ENCODE measurements at regions not wholly inside any gene's neighbourhood (a gene's known extent, or its start where the extent isn't known, plus 50 kb on each side); places are given as distances from the start of the nearest gene placed in this dataset.

GRCh38 chr3:153614563-153614962 is 452.5 kb downstream of the RAP2B start:
- no peak for ATAC-seq
- no peaks in the 10 kb centered on the region for H3K36me3 ChIP-seq (replicated peaks in 1 of 2; ENCODE audit: insufficient read depth in 1 of 2, low read depth in 2 of 2)

GRCh38 chr3:153615863-153616262 is 453.8 kb downstream of the RAP2B start:
- no peak for ATAC-seq

More at GRCh38 chr3:153614563-153614962, 452.5 kb downstream of the RAP2B start:
- H3K9me3 ChIP-seq: no peaks in the 10 kb centered on the region
- H3K4me3 ChIP-seq: no peak overlapping the region
- intact Hi-C loops (cut with DNase I): no loop called here
- H3K4me1 ChIP-seq: no peaks in the 10 kb centered on the region
- no peak for DNase-seq
- H3K27ac ChIP-seq: no peak overlapping the region
- no peaks in the 10 kb centered on the region for H3K27me3 ChIP-seq
- TF ChIP-seq CTCF (IDR thresholded peaks at IDR 0.05) (no peak), POLR2A (IDR thresholded peaks at IDR 0.05) (no peak)

GRCh38 chr3:153617463-153617862 is 455.4 kb downstream of the RAP2B start:
- no peaks in the 10 kb centered on the region for H3K9me3 ChIP-seq
- H3K27me3 ChIP-seq: no peaks in the 10 kb centered on the region
- DNase-seq (no peak), ATAC-seq (no peak)
- no peaks in the 10 kb centered on the region for H3K4me1 ChIP-seq
- WGBS, 2 donors: 0 to 8% methylated on average over 1 of the region's 1 CpG
- no peak overlapping the region for H3K27ac ChIP-seq
- H3K36me3 ChIP-seq (replicated peaks in 1 of 2; ENCODE audit: insufficient read depth in 1 of 2, low read depth in 2 of 2): no peaks in the 10 kb centered on the region
- no peak overlapping the region for H3K4me3 ChIP-seq
- intact Hi-C loops (cut with DNase I): no loop called here
- no peak for TF ChIP-seq POLR2A (IDR thresholded peaks at IDR 0.05)
- no peak for TF ChIP-seq CTCF (IDR thresholded peaks at IDR 0.05)

More at GRCh38 chr3:153615863-153616262, 453.8 kb downstream of the RAP2B start:
- no peaks in the 10 kb centered on the region for H3K4me1 ChIP-seq
- WGBS, 2 donors: 32 to 34% methylated on average over 1 of the region's 1 CpG
- no peaks in the 10 kb centered on the region for H3K9me3 ChIP-seq
- TF ChIP-seq CTCF (IDR thresholded peaks at IDR 0.05) (no peak), POLR2A (IDR thresholded peaks at IDR 0.05) (no peak)
- H3K36me3 ChIP-seq (replicated peaks in 1 of 2; ENCODE audit: insufficient read depth in 1 of 2, low read depth in 2 of 2): no peaks in the 10 kb centered on the region
- H3K27ac ChIP-seq: no peak overlapping the region
- H3K4me3 ChIP-seq: no peak overlapping the region
- no peaks in the 10 kb centered on the region for H3K27me3 ChIP-seq
- no peak for DNase-seq
- intact Hi-C loops (cut with DNase I): no loop called here

DNA sequence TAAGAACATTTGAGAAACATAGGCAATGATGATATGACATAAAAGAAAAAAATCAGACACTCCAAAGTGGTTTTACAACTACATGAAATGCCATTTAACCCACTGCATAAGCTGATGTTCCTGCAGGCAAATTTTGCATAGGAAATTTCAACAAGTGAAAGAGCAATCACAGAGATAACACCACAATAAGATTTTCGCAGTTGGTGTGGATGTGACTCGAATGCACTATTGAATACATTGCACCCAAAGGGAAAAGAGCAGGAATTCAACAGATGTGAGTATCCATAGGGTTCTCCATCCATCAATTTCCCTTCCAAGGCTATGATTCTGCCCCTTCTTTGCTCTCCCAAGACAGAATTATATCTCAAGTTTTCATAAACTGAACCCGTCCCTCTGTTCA is 456.1 kb downstream of the RAP2B start:
- Histone ChIP-seq H3K4me1 (no peaks in the 10 kb centered on the region), H3K27ac (no peak overlapping the region), H3K27me3 (no peaks in the 10 kb centered on the region), H3K9me3 (no peaks in the 10 kb centered on the region), H3K36me3 (replicated peaks in 1 of 2; ENCODE audit: insufficient read depth in 1 of 2, low read depth in 2 of 2) (no peaks in the 10 kb centered on the region), H3K4me3 (no peak overlapping the region)
- 51 to 55% methylated on average over 3 of the region's 3 CpGs for WGBS, 2 donors
- intact Hi-C loops (cut with DNase I): no loop called here
- TF ChIP-seq POLR2A (IDR thresholded peaks at IDR 0.05): no peak
- TF ChIP-seq CTCF (IDR thresholded peaks at IDR 0.05): no peak
- ATAC-seq (no peak), DNase-seq (no peak)

DNA sequence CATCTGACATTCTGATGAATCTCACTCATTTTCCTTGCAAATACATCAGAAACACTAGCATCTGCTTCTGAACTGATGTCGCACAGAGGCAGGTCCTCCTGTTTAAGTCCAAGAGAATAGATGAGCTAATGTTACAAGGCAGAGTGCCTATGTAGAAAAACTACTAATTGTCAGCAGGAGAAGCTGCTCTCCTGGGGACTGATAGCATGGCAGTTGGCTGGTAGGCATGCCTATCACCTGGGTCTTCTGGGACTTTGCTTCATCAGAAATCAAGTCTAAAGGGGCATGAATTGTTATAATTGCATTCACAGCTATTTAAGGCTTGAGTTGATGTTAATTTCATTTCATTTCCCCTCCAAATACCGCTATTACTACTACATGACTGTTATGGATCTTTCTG is 457.2 kb downstream of the RAP2B start:
- Histone ChIP-seq H3K9me3 (no peaks in the 10 kb centered on the region), H3K4me1 (no peaks in the 10 kb centered on the region), H3K27ac (no peak overlapping the region), H3K4me3 (no peak overlapping the region), H3K27me3 (no peaks in the 10 kb centered on the region), H3K36me3 (replicated peaks in 1 of 2; ENCODE audit: insufficient read depth in 1 of 2, low read depth in 2 of 2) (no peaks in the 10 kb centered on the region)
- WGBS, 2 donors: 58 to 73% methylated on average over 2 of the region's 2 CpGs
- TF ChIP-seq CTCF (IDR thresholded peaks at IDR 0.05): no peak
- no peak for TF ChIP-seq POLR2A (IDR thresholded peaks at IDR 0.05)
- ATAC-seq (no peak), DNase-seq (no peak)
- intact Hi-C loops (cut with DNase I): no loop called here

All from body of pancreas (tissue), 4 donors.